ENCODE measurements at regions not wholly inside any gene's neighbourhood (a gene's known extent, or its start where the extent isn't known, plus 50 kb on each side); places are given as distances from the start of the nearest gene placed in this dataset.
"Not testable (repeated sequence)": the region's sequence is repeated elsewhere in the genome, so short reads cannot be mapped to it uniquely, and the experiment has no call there.

- H3K27ac Mint-ChIP-seq (ENCODE audit: unreplicated experiment): no peak overlapping the region
- no peaks in the 10 kb centered on the region for H3K36me3 Mint-ChIP-seq (ENCODE audit: unreplicated experiment)
- peaks cover 57% of the 10 kb centered on the region for H3K27me3 Mint-ChIP-seq (ENCODE audit: unreplicated experiment)
- no peak for TF ChIP-seq CTCF (IDR thresholded peaks at IDR 0.05)
- no peaks in the 10 kb centered on the region for H3K9me3 Mint-ChIP-seq (ENCODE audit: unreplicated experiment)
- no peak for DNase-seq (ENCODE audit: extremely low spot score, unreplicated experiment)
- no peaks in the 10 kb centered on the region for H3K4me1 Mint-ChIP-seq (ENCODE audit: unreplicated experiment)
- H3K4me3 Mint-ChIP-seq (ENCODE audit: unreplicated experiment): no peak overlapping the region
Measured at GRCh38 chr15:38638126-38638525, 73.5 kb upstream of the RASGRP1 start.

DNA sequence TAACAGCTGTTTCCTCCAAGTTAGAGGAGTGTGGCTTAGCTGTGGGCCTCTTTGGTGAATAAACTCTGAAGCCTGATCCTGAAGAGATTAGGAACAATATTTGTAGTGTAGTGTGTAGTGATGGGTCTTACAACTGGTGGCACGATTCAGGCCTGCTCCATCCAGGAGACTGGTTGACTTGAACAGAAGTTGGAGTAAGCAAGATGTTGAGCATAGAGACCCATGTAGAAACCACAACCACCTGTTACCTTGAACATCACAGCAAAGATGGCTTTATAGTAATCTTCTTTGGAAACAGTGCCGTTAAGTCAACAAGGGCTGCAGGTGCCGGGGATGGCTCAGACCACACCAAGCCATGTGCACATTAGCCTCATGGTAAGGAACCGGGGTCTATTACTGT is 74.2 kb upstream of the RASGRP1 start:
- no peaks in the 10 kb centered on the region for H3K9me3 Mint-ChIP-seq (ENCODE audit: unreplicated experiment)
- H3K4me1 Mint-ChIP-seq (ENCODE audit: unreplicated experiment): no peaks in the 10 kb centered on the region
- H3K27me3 Mint-ChIP-seq (ENCODE audit: unreplicated experiment): peaks cover 58% of the 10 kb centered on the region
- no peak for TF ChIP-seq CTCF (IDR thresholded peaks at IDR 0.05)
- H3K36me3 Mint-ChIP-seq (ENCODE audit: unreplicated experiment): no peaks in the 10 kb centered on the region
- DNase-seq (ENCODE audit: extremely low spot score, unreplicated experiment): no peak
- no peak overlapping the region for H3K4me3 Mint-ChIP-seq (ENCODE audit: unreplicated experiment)
- no peak overlapping the region for H3K27ac Mint-ChIP-seq (ENCODE audit: unreplicated experiment)

GRCh38 chr15:38642689-38643270 is 78.2 kb upstream of the RASGRP1 start:
- TF ChIP-seq CTCF (IDR thresholded peaks at IDR 0.05): no peak
- H3K36me3 Mint-ChIP-seq (ENCODE audit: unreplicated experiment): no peaks in the 10 kb centered on the region
- H3K9me3 Mint-ChIP-seq (ENCODE audit: unreplicated experiment): no peaks in the 10 kb centered on the region
- no peak overlapping the region for H3K4me3 Mint-ChIP-seq (ENCODE audit: unreplicated experiment)
- H3K27ac Mint-ChIP-seq (ENCODE audit: unreplicated experiment): no peak overlapping the region
- H3K4me1 Mint-ChIP-seq (ENCODE audit: unreplicated experiment): no peaks in the 10 kb centered on the region
- DNase-seq (ENCODE audit: extremely low spot score, unreplicated experiment): no peak
- peaks cover 52% of the 10 kb centered on the region for H3K27me3 Mint-ChIP-seq (ENCODE audit: unreplicated experiment)

- not testable (repeated sequence) for H3K27ac Mint-ChIP-seq (ENCODE audit: unreplicated experiment)
- peaks cover 58% of the 10 kb centered on the region for H3K27me3 Mint-ChIP-seq (ENCODE audit: unreplicated experiment)
Measured at GRCh38 chr15:38644353-38644752, 79.7 kb upstream of the RASGRP1 start.

GRCh38 chr15:38646716-38647115 is 82.1 kb upstream of the RASGRP1 start:
- Mint-ChIP-seq H3K4me3 (ENCODE audit: unreplicated experiment) (no peak overlapping the region), H3K4me1 (ENCODE audit: unreplicated experiment) (no peaks in the 10 kb centered on the region), H3K36me3 (ENCODE audit: unreplicated experiment) (no peaks in the 10 kb centered on the region), H3K27me3 (ENCODE audit: unreplicated experiment) (peaks cover 70% of the 10 kb centered on the region), H3K27ac (ENCODE audit: unreplicated experiment) (no peak overlapping the region), H3K9me3 (ENCODE audit: unreplicated experiment) (no peaks in the 10 kb centered on the region)
- DNase-seq (ENCODE audit: extremely low spot score, unreplicated experiment): no peak
- TF ChIP-seq CTCF (IDR thresholded peaks at IDR 0.05): no peak

More at GRCh38 chr15:38644353-38644752, 79.7 kb upstream of the RASGRP1 start:
- not testable (repeated sequence) for H3K4me3 Mint-ChIP-seq (ENCODE audit: unreplicated experiment); H3K4me1 Mint-ChIP-seq (ENCODE audit: unreplicated experiment); DNase-seq (ENCODE audit: extremely low spot score, unreplicated experiment); H3K36me3 Mint-ChIP-seq (ENCODE audit: unreplicated experiment); H3K9me3 Mint-ChIP-seq (ENCODE audit: unreplicated experiment)

DNA sequence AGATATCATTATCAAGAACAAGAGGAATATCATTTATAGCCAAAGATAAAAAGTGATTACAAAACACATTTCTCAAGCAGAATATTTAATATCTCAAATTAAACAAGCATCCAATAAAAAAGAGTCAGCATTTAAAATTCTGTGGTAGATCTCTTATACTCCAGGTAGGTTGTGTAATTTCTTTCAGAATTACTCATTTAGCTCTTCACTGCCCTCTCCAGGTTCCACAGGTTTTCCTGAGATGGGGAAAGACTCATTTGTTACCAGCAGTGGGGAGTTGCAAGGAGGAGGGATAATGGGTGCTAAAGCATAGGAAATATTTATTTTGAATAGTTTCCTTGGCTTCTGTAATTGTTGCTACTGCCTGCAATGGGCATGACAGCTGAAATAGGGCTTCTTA is 83.1 kb upstream of the RASGRP1 start:
- H3K27me3 Mint-ChIP-seq (ENCODE audit: unreplicated experiment): peaks cover 73% of the 10 kb centered on the region
- no peaks in the 10 kb centered on the region for H3K36me3 Mint-ChIP-seq (ENCODE audit: unreplicated experiment)
- TF ChIP-seq CTCF (IDR thresholded peaks at IDR 0.05): peak; percentile 41
- H3K27ac Mint-ChIP-seq (ENCODE audit: unreplicated experiment): no peak overlapping the region
- H3K4me3 Mint-ChIP-seq (ENCODE audit: unreplicated experiment): no peak overlapping the region
- no peaks in the 10 kb centered on the region for H3K4me1 Mint-ChIP-seq (ENCODE audit: unreplicated experiment)
- H3K9me3 Mint-ChIP-seq (ENCODE audit: unreplicated experiment): no peaks in the 10 kb centered on the region
- DNase-seq (ENCODE audit: extremely low spot score, unreplicated experiment): no peak

Data from osteocyte (in vitro differentiated cells).